GM19193 (cell line): ENCODE measurements at regions not wholly inside any gene's neighbourhood (a gene's known extent, or its start where the extent isn't known, plus 50 kb on each side); places are given as distances from the start of the nearest gene placed in this dataset.

Experiments used
- POLR2A ChIP-seq: IDR thresholded peaks from 4 replicates; pipeline ENCODE4 v1.6.1; 2011; ENCODE audit not compliant: insufficient read depth, insufficient read length; ENCODE audit errors: extremely low read depth

- no peak for TF ChIP-seq POLR2A
Observed at GRCh38 chr16:85513180-85513579, 99.9 kb upstream of the GSE1 start.

GRCh38 chr16:85513649-85514048 lies 99.5 kb upstream of the GSE1 start:
- no peak for TF ChIP-seq POLR2A

GRCh38 chr16:85514295-85514597 lies 98.9 kb upstream of the GSE1 start:
- TF ChIP-seq POLR2A, result no peak

GRCh38 chr16:85514598-85515318 lies 98.4 kb upstream of the GSE1 start:
- TF ChIP-seq POLR2A, result no peak

- TF ChIP-seq POLR2A, result no peak
Observed at GRCh38 chr16:85515319-85515745, 97.8 kb upstream of the GSE1 start.

GRCh38 chr16:85515830-85516397 lies 97.2 kb upstream of the GSE1 start:
- TF ChIP-seq POLR2A, result no peak

GRCh38 chr16:85517154-85517553 lies 96.0 kb upstream of the GSE1 start:
- no peak for TF ChIP-seq POLR2A

GRCh38 chr16:85517563-85518179 lies 95.5 kb upstream of the GSE1 start:
- TF ChIP-seq POLR2A, result no peak

- TF ChIP-seq POLR2A, result no peak
Observed at GRCh38 chr16:85518398-85519049, 94.6 kb upstream of the GSE1 start.

- TF ChIP-seq POLR2A, result no peak
Observed at GRCh38 chr16:85519540-85520231, 93.4 kb upstream of the GSE1 start.

GRCh38 chr16:85520853-85521521 lies 92.1 kb upstream of the GSE1 start:
- no peak for TF ChIP-seq POLR2A

GRCh38 chr16:85521552-85522307 lies 91.4 kb upstream of the GSE1 start:
- TF ChIP-seq POLR2A, result no peak

- no peak for TF ChIP-seq POLR2A
Observed at GRCh38 chr16:85522308-85522841, 90.7 kb upstream of the GSE1 start.

GRCh38 chr16:85522842-85523601 lies 90.1 kb upstream of the GSE1 start:
- TF ChIP-seq POLR2A, result no peak
